ENCODE measurements at regions not wholly inside any gene's neighbourhood (a gene's known extent, or its start where the extent isn't known, plus 50 kb on each side); places are given as distances from the start of the nearest gene placed in this dataset.

- peak overlapping the region; percentile 64 for H3K4me3 ChIP-seq (ENCODE audit: low read length)
- H3K9me3 ChIP-seq (ENCODE audit: control insufficient read depth, low read length) = no peaks in the 10 kb centered on the region
- H3K27me3 Mint-ChIP-seq (ENCODE audit: insufficient read depth) = peaks cover 5% of the 10 kb centered on the region
- H3K27ac ChIP-seq (ENCODE audit: low read depth, low read length) = peak overlapping the region; percentile 33
- H3K27ac Mint-ChIP-seq = peak overlapping the region; percentile 92
- H3K36me3 ChIP-seq (ENCODE audit: control insufficient read depth, insufficient read depth, low read length) = no peaks in the 10 kb centered on the region
- DNase-seq = no peak
- H3K36me3 Mint-ChIP-seq (ENCODE audit: low read depth) = no peaks in the 10 kb centered on the region
- 84 to 86% methylated on average over 6 to 9 of the region's 9 CpGs for WGBS, 2 experiments (ENCODE audit: insufficient coverage in 1 of 2, insufficient read length in 1 of 2)
- H3K9ac ChIP-seq (ENCODE audit: extremely low read depth, low read length, poor library complexity, severe bottlenecking) = peak overlapping the region; percentile 37
- no peaks in the 10 kb centered on the region for H3K9me3 Mint-ChIP-seq
- peaks cover 37% of the 10 kb centered on the region for H3K4me1 Mint-ChIP-seq
- H3K27me3 ChIP-seq (ENCODE audit: control insufficient read depth, insufficient read depth, low read length, poor library complexity, severe bottlenecking) = no peaks in the 10 kb centered on the region
- TF ChIP-seq CTCF (conservative IDR thresholded peaks at IDR 0.05) = no peak
- peaks cover 21% of the 10 kb centered on the region for H3K4me1 ChIP-seq (ENCODE audit: control insufficient read depth, insufficient read depth, low read length)
- H3K4me3 Mint-ChIP-seq = no peak overlapping the region
These were observed 492.7 kb downstream of the NTRK3 start for GRCh38 chr15:87763837-87764236.

GRCh38 chr15:87761736-87762509 is 494.6 kb downstream of the NTRK3 start:
- Histone ChIP-seq H3K27me3 (ENCODE audit: control insufficient read depth, insufficient read depth, low read length, poor library complexity, severe bottlenecking) (no peaks in the 10 kb centered on the region), H3K4me3 (ENCODE audit: low read length) (no peak overlapping the region), H3K9me3 (ENCODE audit: control insufficient read depth, low read length) (no peaks in the 10 kb centered on the region), H3K36me3 (ENCODE audit: control insufficient read depth, insufficient read depth, low read length) (no peaks in the 10 kb centered on the region), H3K9ac (ENCODE audit: extremely low read depth, low read length, poor library complexity, severe bottlenecking) (no peak overlapping the region), H3K27ac (ENCODE audit: low read depth, low read length) (no peak overlapping the region), H3K4me1 (ENCODE audit: control insufficient read depth, insufficient read depth, low read length) (peaks cover 21% of the 10 kb centered on the region)
- Mint-ChIP-seq H3K27ac (no peak overlapping the region), H3K4me3 (no peak overlapping the region), H3K36me3 (ENCODE audit: low read depth) (no peaks in the 10 kb centered on the region), H3K9me3 (no peaks in the 10 kb centered on the region), H3K4me1 (peaks cover 44% of the 10 kb centered on the region), H3K27me3 (ENCODE audit: insufficient read depth) (no peaks in the 10 kb centered on the region)
- no peak for TF ChIP-seq CTCF (conservative IDR thresholded peaks at IDR 0.05)
- no peak for DNase-seq
- 88 to 93% methylated on average over 3 to 4 of the region's 4 CpGs for WGBS, 2 experiments (ENCODE audit: insufficient coverage in 1 of 2, insufficient read length in 1 of 2)

- no peaks in the 10 kb centered on the region for H3K27me3 Mint-ChIP-seq (ENCODE audit: insufficient read depth)
- H3K4me3 Mint-ChIP-seq = no peak overlapping the region
- H3K27ac ChIP-seq (ENCODE audit: low read depth, low read length) = no peak overlapping the region
- no peaks in the 10 kb centered on the region for H3K36me3 ChIP-seq (ENCODE audit: control insufficient read depth, insufficient read depth, low read length)
- no peak overlapping the region for H3K27ac Mint-ChIP-seq
- no peaks in the 10 kb centered on the region for H3K36me3 Mint-ChIP-seq (ENCODE audit: low read depth)
- H3K4me1 Mint-ChIP-seq = peaks cover 43% of the 10 kb centered on the region
- no peaks in the 10 kb centered on the region for H3K9me3 Mint-ChIP-seq
- H3K4me3 ChIP-seq (ENCODE audit: low read length) = no peak overlapping the region
- 86 to 89% methylated on average over 2 to 3 of the region's 3 CpGs for WGBS, 2 experiments (ENCODE audit: insufficient coverage in 1 of 2, insufficient read length in 1 of 2)
- peaks cover 21% of the 10 kb centered on the region for H3K4me1 ChIP-seq (ENCODE audit: control insufficient read depth, insufficient read depth, low read length)
- no peak for TF ChIP-seq CTCF (conservative IDR thresholded peaks at IDR 0.05)
- H3K27me3 ChIP-seq (ENCODE audit: control insufficient read depth, insufficient read depth, low read length, poor library complexity, severe bottlenecking) = no peaks in the 10 kb centered on the region
- no peak for DNase-seq
- no peak overlapping the region for H3K9ac ChIP-seq (ENCODE audit: extremely low read depth, low read length, poor library complexity, severe bottlenecking)
- H3K9me3 ChIP-seq (ENCODE audit: control insufficient read depth, low read length) = no peaks in the 10 kb centered on the region
These were observed 495.8 kb downstream of the NTRK3 start for GRCh38 chr15:87760547-87761314.

All from endodermal cell (in vitro differentiated cells).